ENCODE measurements at regions not wholly inside any gene's neighbourhood (a gene's known extent, or its start where the extent isn't known, plus 50 kb on each side); places are given as distances from the start of the nearest gene placed in this dataset.
"Not testable (repeated sequence)": the region's sequence is repeated elsewhere in the genome, so short reads cannot be mapped to it uniquely, and the experiment has no call there.

- DNase-seq = no peak
- intact Hi-C loops (cut with DNase I) = no loop called here
These were observed 305.0 kb downstream of the TYW1 start for GRCh38 chr7:67301667-67302066.

DNA sequence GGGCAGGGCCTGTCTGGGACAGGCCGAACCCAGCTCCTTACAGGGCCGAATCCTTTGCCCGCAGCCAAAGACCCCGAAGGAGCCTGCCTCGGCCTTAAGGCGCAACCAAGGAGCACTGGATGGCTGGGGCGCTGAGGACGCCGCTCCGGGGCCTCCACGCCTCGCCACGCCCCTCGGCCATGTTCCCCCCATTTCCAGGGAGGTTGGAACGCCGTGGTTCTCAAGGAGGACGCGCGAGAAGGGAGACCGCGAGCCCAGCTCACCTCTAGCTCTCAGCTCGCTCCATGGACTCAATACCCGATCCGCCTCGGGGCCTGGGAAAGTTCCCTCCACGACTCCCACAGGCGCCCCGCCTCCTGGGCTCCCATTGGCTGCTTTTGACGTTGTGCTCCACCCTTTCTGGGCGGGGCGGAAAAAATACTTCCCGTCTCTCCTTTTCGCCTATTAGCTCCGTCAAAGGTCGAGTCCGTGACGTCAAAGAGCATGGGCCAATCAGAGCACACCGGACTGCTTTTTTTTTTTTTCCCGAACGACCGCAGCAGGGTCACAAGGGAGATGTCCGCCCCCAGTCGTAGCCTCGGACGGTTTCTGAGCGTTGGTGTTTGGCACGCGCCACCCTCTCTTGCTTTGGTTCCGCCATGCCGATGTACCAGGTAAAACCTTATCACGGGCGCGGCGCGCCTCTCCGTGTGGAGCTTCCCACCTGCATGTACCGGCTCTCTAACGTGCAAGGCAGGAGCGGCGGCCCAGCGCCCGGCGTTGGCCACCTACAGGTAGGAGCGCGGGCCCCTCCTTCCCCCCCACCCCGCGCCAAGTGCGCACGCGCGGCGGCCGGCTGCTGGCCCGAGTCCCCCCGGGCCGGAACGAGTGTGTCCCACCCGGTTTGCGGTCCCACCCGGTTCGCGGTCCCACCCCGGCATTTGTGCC, 305.7 kb downstream of the TYW1 start:
- intact Hi-C loops (cut with DNase I) = no loop called here

GRCh38 chr7:67304846-67305245, 308.2 kb downstream of the TYW1 start:
- intact Hi-C loops (cut with DNase I); DNase-seq: not testable (repeated sequence)

More for the DNA sequence above, 305.7 kb downstream of the TYW1 start:
- DNase-seq = peak; percentile 96 to 100 (median 98)

DNA sequence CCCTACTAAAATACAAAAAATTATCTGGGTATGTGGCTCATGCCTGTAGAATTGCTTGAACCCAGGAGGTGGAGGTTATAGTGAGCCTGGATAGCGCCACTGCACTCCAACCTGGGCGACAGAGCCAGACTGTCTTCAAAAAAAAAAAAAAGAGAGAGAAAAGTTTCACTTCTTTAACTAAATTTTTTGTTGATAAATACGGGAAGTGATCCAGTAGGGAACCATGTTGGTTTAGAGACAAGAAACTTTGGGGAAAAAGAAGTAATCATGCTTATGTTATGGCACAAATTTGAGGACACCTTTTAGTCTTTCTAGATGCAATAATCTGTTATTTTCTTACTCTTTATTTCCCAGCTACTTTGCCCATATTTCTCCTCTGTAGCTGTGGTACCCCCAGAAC, 309.7 kb downstream of the TYW1 start:
- DNase-seq = peak in 1 of 10 donors; percentile 39
- intact Hi-C loops (cut with DNase I) = no loop called here

DNA sequence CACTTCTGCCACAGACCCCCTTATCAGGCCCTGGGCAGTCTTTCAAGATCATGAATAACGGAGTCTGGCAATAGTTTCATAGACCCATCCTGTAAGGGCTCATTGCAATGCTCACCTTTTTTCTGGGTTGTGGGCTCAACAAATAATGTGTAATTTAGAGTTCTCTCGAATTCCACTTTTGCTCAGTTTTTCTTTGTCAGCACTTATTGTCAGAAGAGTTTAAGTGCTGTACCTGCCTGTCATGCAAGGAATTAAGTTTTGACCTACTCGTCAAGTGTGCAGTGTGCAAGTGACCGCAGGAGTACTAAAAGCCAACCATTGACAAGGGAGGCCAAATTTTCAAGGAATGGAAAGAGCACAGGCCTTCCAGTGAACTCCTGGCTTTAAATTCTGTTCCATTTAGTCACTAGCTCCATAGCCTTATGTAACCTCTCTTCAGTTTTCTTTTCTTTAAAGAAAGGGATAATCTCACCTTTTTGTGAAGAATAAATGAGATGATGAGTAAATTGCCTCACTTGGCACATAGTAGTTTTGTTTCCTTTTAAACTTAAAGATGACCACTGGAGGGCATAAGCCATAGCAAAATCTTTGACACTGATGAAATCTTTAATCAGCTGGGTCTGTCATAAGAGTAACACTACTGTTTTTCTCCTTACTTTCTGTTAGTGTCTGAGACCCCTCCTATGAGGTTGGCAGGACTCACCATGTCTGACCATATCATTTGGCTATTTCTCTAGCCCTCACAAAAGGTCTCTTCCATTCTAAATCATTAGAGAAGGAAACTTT, 313.3 kb downstream of the TYW1 start:
- no peak for DNase-seq
- intact Hi-C loops (cut with DNase I) = no loop called here

DNA sequence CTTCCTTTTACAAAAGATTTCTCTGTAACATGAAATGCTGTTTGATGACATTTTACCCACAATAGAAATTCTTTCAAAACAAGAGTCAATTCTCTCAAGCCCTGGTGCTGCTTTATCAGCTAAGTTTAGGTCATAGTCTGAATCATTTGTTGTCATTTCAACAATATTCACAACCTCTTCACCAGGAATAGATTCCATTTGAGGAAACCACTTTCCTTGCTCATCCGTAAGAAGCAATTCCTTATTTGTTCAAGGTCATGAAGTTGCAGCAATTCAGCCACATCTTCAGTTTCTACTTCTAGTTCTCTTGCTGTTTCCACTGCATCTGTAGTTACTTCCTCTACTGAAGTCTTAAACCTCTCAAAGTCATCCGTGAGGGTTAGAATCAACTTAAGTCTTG, 315.3 kb downstream of the TYW1 start:
- no peak for DNase-seq
- intact Hi-C loops (cut with DNase I) = no loop called here

GRCh38 chr7:67313213-67313612, 316.6 kb downstream of the TYW1 start:
- intact Hi-C loops (cut with DNase I) = no loop called here
- no peak for DNase-seq

DNA sequence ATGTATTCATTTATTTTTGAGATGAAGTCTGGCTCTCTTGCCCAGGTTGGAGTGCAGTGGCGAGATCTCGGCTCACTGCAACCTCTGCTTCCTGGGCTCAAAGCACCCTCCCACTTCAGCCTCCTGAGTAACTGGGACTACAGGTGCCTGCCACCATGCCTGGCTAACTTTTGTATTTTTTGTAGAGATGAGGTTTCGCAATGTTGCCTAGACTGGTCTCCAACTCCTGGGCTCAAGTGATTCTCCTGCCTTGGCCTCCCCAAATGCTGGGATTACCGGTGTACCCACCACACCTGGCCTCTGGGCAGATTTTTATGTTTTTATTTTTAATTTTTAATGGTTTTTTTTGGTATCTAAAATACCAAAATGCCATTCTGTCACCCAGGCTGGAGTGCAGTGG, 320.3 kb downstream of the TYW1 start:
- intact Hi-C loops (cut with DNase I) = not testable (repeated sequence)
- DNase-seq = peak in 1 of 10 donors; percentile 13

GRCh38 chr7:67328257-67328656, 331.6 kb downstream of the TYW1 start:
- DNase-seq; intact Hi-C loops (cut with DNase I): not testable (repeated sequence)

DNA sequence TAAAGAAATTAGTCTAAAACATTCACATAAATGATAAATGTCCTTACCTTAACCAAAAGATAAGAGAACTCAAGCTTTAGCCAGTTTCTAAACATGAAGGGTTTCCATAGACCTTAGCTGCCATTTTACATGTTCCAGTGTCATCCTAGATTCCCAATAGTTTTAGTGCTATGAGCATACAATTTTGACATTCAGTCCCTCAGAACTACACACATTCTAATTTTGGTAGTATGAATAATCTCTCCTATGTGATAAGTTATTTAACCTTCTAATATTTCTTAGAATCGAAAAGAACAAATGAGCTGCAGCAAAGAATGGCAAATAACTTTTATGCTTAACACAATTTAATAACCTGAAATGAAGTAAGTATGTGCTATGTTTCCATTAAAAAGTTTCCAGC, 338.5 kb downstream of the TYW1 start:
- DNase-seq = not testable (repeated sequence)

GRCh38 chr7:67335663-67336062, 339.0 kb downstream of the TYW1 start:
- intact Hi-C loops (cut with DNase I); DNase-seq: not testable (repeated sequence)

More for the DNA sequence above, 338.5 kb downstream of the TYW1 start:
- intact Hi-C loops (cut with DNase I) = not testable (repeated sequence)

DNA sequence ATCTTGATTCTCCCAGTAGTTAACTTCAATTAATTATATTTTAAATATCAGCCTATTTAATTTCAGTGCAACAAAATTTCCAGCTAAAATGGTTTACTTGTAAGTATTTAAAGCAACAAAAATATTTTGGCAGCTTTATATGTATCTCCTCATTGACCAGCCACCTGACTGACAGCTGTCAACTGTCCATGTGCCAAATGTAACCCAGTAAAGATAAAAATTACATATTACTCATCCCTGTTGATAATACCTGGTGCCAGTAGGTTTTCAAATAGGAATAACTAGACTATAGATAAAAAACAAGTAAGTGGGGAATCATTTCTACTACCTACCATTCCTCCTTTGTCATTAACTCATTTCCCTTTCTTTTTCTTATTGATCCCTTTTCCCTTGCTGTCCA, 341.9 kb downstream of the TYW1 start:
- intact Hi-C loops (cut with DNase I); DNase-seq: not testable (repeated sequence)

- DNase-seq = no peak
- intact Hi-C loops (cut with DNase I) = no loop called here
These were observed 344.6 kb downstream of the TYW1 start for GRCh38 chr7:67341153-67341768.

GRCh38 chr7:67343114-67343513, 346.5 kb downstream of the TYW1 start:
- intact Hi-C loops (cut with DNase I) = no loop called here
- no peak for DNase-seq

DNA sequence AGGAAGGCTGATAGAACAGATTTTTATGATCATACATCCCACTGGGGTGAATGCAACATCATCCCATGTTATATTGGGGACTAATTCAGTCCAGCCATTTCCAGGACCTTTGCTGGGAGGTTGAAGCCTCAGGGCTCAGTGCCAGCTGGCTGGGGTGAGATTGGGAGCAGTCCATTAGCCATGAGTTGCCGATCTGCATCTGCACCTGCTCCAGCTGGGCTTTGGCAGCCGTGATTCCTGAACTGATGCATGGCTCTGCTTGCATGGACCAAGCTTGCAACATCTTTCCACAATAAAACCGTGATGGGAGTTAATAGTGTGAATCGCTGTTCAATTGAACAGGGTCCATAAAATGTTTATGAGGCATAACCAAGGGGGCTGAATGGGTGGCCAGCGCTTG, 346.9 kb downstream of the TYW1 start:
- intact Hi-C loops (cut with DNase I) = no loop called here
- peak in 5 of 10 donors; percentile 6 to 86 (median 77) for DNase-seq

- intact Hi-C loops (cut with DNase I) = no loop called here
- no peak for DNase-seq
These were observed 348.0 kb downstream of the TYW1 start for GRCh38 chr7:67344481-67345193.

- intact Hi-C loops (cut with DNase I) = no loop called here
- DNase-seq = no peak
These were observed 349.5 kb downstream of the TYW1 start for GRCh38 chr7:67346126-67346525.

GRCh38 chr7:67346876-67347275, 350.2 kb downstream of the TYW1 start:
- DNase-seq = peak in 1 of 10 donors; percentile 58
- intact Hi-C loops (cut with DNase I) = no loop called here

GRCh38 chr7:67348171-67348570, 351.5 kb downstream of the TYW1 start:
- peak in 1 of 10 donors; percentile 45 for DNase-seq
- intact Hi-C loops (cut with DNase I) = no loop called here

GRCh38 chr7:67357653-67358052, 361.0 kb downstream of the TYW1 start:
- not testable (repeated sequence) for DNase-seq

More at GRCh38 chr7:67357653-67358052, 361.0 kb downstream of the TYW1 start:
- intact Hi-C loops (cut with DNase I) = not testable (repeated sequence)
